Keratinocyte (primary cell): ENCODE measurements at regions not wholly inside any gene's neighbourhood (a gene's known extent, or its start where the extent isn't known, plus 50 kb on each side); places are given as distances from the start of the nearest gene placed in this dataset.
A peak's percentile ranks its signal among the peaks of the same experiment; 100 is the strongest.

ENCODE experiments used
- DNase-seq: peaks from one replicate; pipeline ENCODE4 v3.0.0-alpha.2; 2011; ENCODE audit warnings: low read depth, missing footprints, low spot score
- FAIRE-seq: peaks from 2 replicates; lab custom pipeline; 2011; peaks lifted over from hg19 to GRCh38; lab: Jason Lieb, UNC
- H2AFZ ChIP-seq: 2 replicates; pipeline ENCODE4 v1.6.0; 2012; ENCODE audit warnings: low read length, control low read depth, inconsistent platforms; ENCODE audit not compliant: control insufficient read depth
- H3K27ac ChIP-seq: 2 replicates; pipeline ENCODE4 v1.5.1; 2011; ENCODE audit warnings: low read length; ENCODE audit not compliant: control insufficient read depth, insufficient read depth
- H3K27me3 ChIP-seq: 3 replicates; pipeline ENCODE4 v1.6.0; 2011; ENCODE audit warnings: low read length; ENCODE audit not compliant: control insufficient read depth, insufficient read depth; ENCODE audit errors: extremely low read depth
- H3K36me3 ChIP-seq, 2 experiments: 2 replicates in 1 of 2; 3 replicates in 1 of 2; pipeline ENCODE4 v1.5.1; 2011; ENCODE audit warnings: low read length in 2 of 2, mild to moderate bottlenecking in 1 of 2; ENCODE audit not compliant: control insufficient read depth in 2 of 2, insufficient read depth in 2 of 2; ENCODE audit errors: extremely low read depth in 1 of 2
- H3K4me1 ChIP-seq: 3 replicates; pipeline ENCODE4 v1.5.1; 2011; ENCODE audit warnings: low read length; ENCODE audit not compliant: control insufficient read depth, insufficient read depth; ENCODE audit errors: extremely low read depth
- H3K4me2 ChIP-seq: 3 replicates; pipeline ENCODE4 v1.6.0; 2011; ENCODE audit warnings: low read depth, low read length; ENCODE audit not compliant: control insufficient read depth, insufficient read depth; ENCODE audit errors: extremely low read depth
- H3K4me3 ChIP-seq, 3 experiments: fragments of 200-600 bp in 1 of 3; sonication (generic) in 1 of 3; 2 replicates in 2 of 3; 3 replicates in 1 of 3; pipeline ENCODE4 v1.5.1; 2011 to 2016; ENCODE audit warnings: low read length in 3 of 3, mild to moderate bottlenecking in 3 of 3, control low read depth in 2 of 3, inconsistent platforms in 1 of 3, low read depth in 1 of 3, mixed read lengths in 1 of 3, mixed run types in 1 of 3, moderate library complexity in 1 of 3; ENCODE audit not compliant: control insufficient read depth in 2 of 3, insufficient read depth in 2 of 3; ENCODE audit errors: extremely low read depth in 1 of 3
- H3K79me2 ChIP-seq: 2 replicates; pipeline ENCODE4 v1.6.0; 2012; ENCODE audit warnings: low read length; ENCODE audit not compliant: control insufficient read depth, insufficient read depth
- H3K9ac ChIP-seq: 3 replicates; pipeline ENCODE4 v1.6.0; 2011; ENCODE audit warnings: low read length; ENCODE audit not compliant: control insufficient read depth, insufficient read depth; ENCODE audit errors: extremely low read depth
- H3K9me1 ChIP-seq: 3 replicates; pipeline ENCODE4 v1.6.0; 2011; ENCODE audit warnings: low read length; ENCODE audit not compliant: control insufficient read depth, insufficient read depth; ENCODE audit errors: extremely low read depth
- H3K9me3 ChIP-seq: 2 replicates; pipeline ENCODE4 v1.5.1; 2012; ENCODE audit warnings: low read depth, low read length; ENCODE audit not compliant: control insufficient read depth
- H4K20me1 ChIP-seq: 3 replicates; pipeline ENCODE4 v1.6.0; 2011; ENCODE audit warnings: low read length; ENCODE audit not compliant: control insufficient read depth, insufficient read depth; ENCODE audit errors: extremely low read depth
- CTCF ChIP-seq, 3 experiments: IDR thresholded peaks in 1 of 3; conservative IDR thresholded peaks in 1 of 3; optimal IDR thresholded peaks in 1 of 3; 2 replicates in 2 of 3; 3 replicates in 1 of 3; pipeline versions ENCODE3 to v1.5.1; 2011; ENCODE audit warnings: low read length in 3 of 3, mild to moderate bottlenecking in 3 of 3, moderate library complexity in 2 of 3, control low read depth in 1 of 3, inconsistent platforms in 1 of 3; ENCODE audit not compliant: insufficient read depth in 2 of 3; ENCODE audit errors: extremely low read depth in 1 of 3
- EZH2 ChIP-seq: IDR thresholded peaks from one replicate; pipeline ENCODE4 v1.6.1; 2012; ENCODE audit warnings: inconsistent platforms, mild to moderate bottlenecking, low read length, moderate library complexity
- dilution Hi-C: fragments of 300-500 bp; cut with MboI; formaldehyde crosslinking; loops from one replicate; pipeline ENCODE4 v1.7.0; 2020; ENCODE audit warnings: low sequenced_read_pairs; ENCODE audit not compliant: extremely low pct_ligation_motif_present

GRCh38 chr3:66761093-66761780 is 236.9 kb upstream of the KBTBD8 start:
- H3K4me3 ChIP-seq = no peak overlapping the region
- H3K27ac ChIP-seq = no peak overlapping the region
- H3K27me3 ChIP-seq = no peaks in the 10 kb centered on the region
- DNase-seq = no peak
- dilution Hi-C loops = no loop called here
- no peak for TF ChIP-seq CTCF (optimal IDR thresholded peaks at IDR 0.05 in 1 of 3, IDR thresholded peaks at IDR 0.05 in 1 of 3, conservative IDR thresholded peaks at IDR 0.05 in 1 of 3; ENCODE audit: extremely low read depth in 1 of 3, insufficient read depth in 2 of 3, low read length in 3 of 3)
- TF ChIP-seq EZH2 = no peak
- H4K20me1 ChIP-seq = no peaks in the 10 kb centered on the region
- FAIRE-seq = no peak
- H2AFZ ChIP-seq = no peak overlapping the region
- no peaks in the 10 kb centered on the region for H3K79me2 ChIP-seq
- H3K9me1 ChIP-seq = no peaks in the 10 kb centered on the region
- H3K9me3 ChIP-seq = no peaks in the 10 kb centered on the region
- no peak overlapping the region for H3K4me2 ChIP-seq
- peaks cover 6% of the 10 kb centered on the region for H3K4me1 ChIP-seq
- no peaks in the 10 kb centered on the region for H3K36me3 ChIP-seq
- no peak overlapping the region for H3K9ac ChIP-seq

- peak; percentile 21 for DNase-seq
- no peak overlapping the region for H3K9ac ChIP-seq
- TF ChIP-seq CTCF (optimal IDR thresholded peaks at IDR 0.05 in 1 of 3, IDR thresholded peaks at IDR 0.05 in 1 of 3, conservative IDR thresholded peaks at IDR 0.05 in 1 of 3; ENCODE audit: extremely low read depth in 1 of 3, insufficient read depth in 2 of 3, low read length in 3 of 3) (no peak), EZH2 (no peak)
- FAIRE-seq = peak; percentile 85
- H3K27me3 ChIP-seq = no peaks in the 10 kb centered on the region
- no peaks in the 10 kb centered on the region for H3K36me3 ChIP-seq
- dilution Hi-C loops = no loop called here
- H3K9me1 ChIP-seq = no peaks in the 10 kb centered on the region
- H4K20me1 ChIP-seq = no peaks in the 10 kb centered on the region
- no peak overlapping the region for H3K4me3 ChIP-seq
- H3K4me2 ChIP-seq = peak overlapping the region; percentile 8
- H2AFZ ChIP-seq = no peak overlapping the region
- no peak overlapping the region for H3K27ac ChIP-seq
- H3K4me1 ChIP-seq = peaks cover 6% of the 10 kb centered on the region
- no peaks in the 10 kb centered on the region for H3K9me3 ChIP-seq
- no peaks in the 10 kb centered on the region for H3K79me2 ChIP-seq
These were observed 235.0 kb upstream of the KBTBD8 start for GRCh38 chr3:66762916-66763693.
